HG03103 (cell line): ENCODE measurements at regions not wholly inside any gene's neighbourhood (a gene's known extent, or its start where the extent isn't known, plus 50 kb on each side); places are given as distances from the start of the nearest gene placed in this dataset.
"Not testable (repeated sequence)": the region's sequence is repeated elsewhere in the genome, so short reads cannot be mapped to it uniquely, and the experiment has no call there.

Experiments used
- ATAC-seq: cut with Tn5 transposase; IDR thresholded peaks from one replicate; pipeline ENCODE4 v1.9.1; 2021; ENCODE audit warnings: low read depth; ENCODE audit not compliant: unreplicated experiment

GRCh38 chr2:89831641-89832498 is 1140.4 kb downstream of the RPIA start:
- ATAC-seq = no peak

GRCh38 chr2:89833116-89833779 is 1141.8 kb downstream of the RPIA start:
- ATAC-seq = no peak

GRCh38 chr2:89833780-89834117 is 1142.3 kb downstream of the RPIA start:
- ATAC-seq = no peak

GRCh38 chr2:89834306-89834705 is 1142.8 kb downstream of the RPIA start:
- no peak for ATAC-seq

- ATAC-seq = not testable (repeated sequence)
Observed at GRCh38 chr2:89836326-89836725, 1144.9 kb downstream of the RPIA start.

- ATAC-seq = no peak
Observed at GRCh38 chr2:89837962-89838625, 1146.6 kb downstream of the RPIA start.

- not testable (repeated sequence) for ATAC-seq
Observed at GRCh38 chr2:89840175-89840574, 1148.7 kb downstream of the RPIA start.

- not testable (repeated sequence) for ATAC-seq
Observed at GRCh38 chr2:89840781-89841475, 1149.5 kb downstream of the RPIA start.

GRCh38 chr2:89841476-89841840 is 1150.0 kb downstream of the RPIA start:
- ATAC-seq = no peak

GRCh38 chr2:89842180-89842908 is 1150.9 kb downstream of the RPIA start:
- ATAC-seq = no peak

- ATAC-seq = no peak
Observed at GRCh38 chr2:89844221-89844943, 1152.9 kb downstream of the RPIA start.

- no peak for ATAC-seq
Observed at GRCh38 chr2:89845532-89845931, 1154.1 kb downstream of the RPIA start.

GRCh38 chr2:89848114-89848513 is 1156.6 kb downstream of the RPIA start:
- no peak for ATAC-seq

GRCh38 chr2:89848763-89849368 is 1157.4 kb downstream of the RPIA start:
- ATAC-seq = no peak

- no peak for ATAC-seq
Observed at GRCh38 chr2:89849731-89850130, 1158.3 kb downstream of the RPIA start.

GRCh38 chr2:89850481-89850880 is 1159.0 kb downstream of the RPIA start:
- no peak for ATAC-seq

- no peak for ATAC-seq
Observed at GRCh38 chr2:89850881-89851582, 1159.6 kb downstream of the RPIA start.

- no peak for ATAC-seq
Observed at GRCh38 chr2:89851583-89851905, 1160.1 kb downstream of the RPIA start.

- not testable (repeated sequence) for ATAC-seq
Observed at GRCh38 chr2:89853427-89853826, 1162.0 kb downstream of the RPIA start.
